ENCODE measurements at regions not wholly inside any gene's neighbourhood (a gene's known extent, or its start where the extent isn't known, plus 50 kb on each side); places are given as distances from the start of the nearest gene placed in this dataset.

GRCh38 chr3:160135851-160136250 lies 89.4 kb upstream of the C3orf80 start:
- Histone ChIP-seq H3K9me3 (ENCODE audit: insufficient read depth in 2 of 2, low read depth in 1 of 2, low read length in 1 of 2) (no peaks in the 10 kb centered on the region), H2AK5ac (ENCODE audit: low read depth, low read length) (no peak overlapping the region), H3K9ac (replicated peaks in 1 of 4; ENCODE audit: extremely low read depth in 1 of 4, low read depth in 3 of 4, low read length in 3 of 4) (no peak overlapping the region), H3K4me1 (replicated peaks in 1 of 4; ENCODE audit: control insufficient read depth in 3 of 4, insufficient read depth in 4 of 4, low read length in 3 of 4) (no peaks in the 10 kb centered on the region), H2AFZ (ENCODE audit: low read length) (no peak overlapping the region), H3K4ac (replicated peaks; ENCODE audit: insufficient read length, low read depth, low read length) (no peak overlapping the region), H3K56ac (replicated peaks; ENCODE audit: insufficient read length, low read depth, low read length) (no peak overlapping the region), H3K14ac (ENCODE audit: insufficient read length) (no peak overlapping the region), H3K27me3 (replicated peaks in 1 of 4; ENCODE audit: control insufficient read depth in 3 of 4, extremely low read depth in 1 of 4, insufficient read depth in 3 of 4, low read length in 3 of 4) (no peaks in the 10 kb centered on the region), H3K27ac (ENCODE audit: low read depth, low read length) (no peak overlapping the region), H2BK20ac (ENCODE audit: low read length) (no peak overlapping the region), H3K18ac (ENCODE audit: extremely low read depth, low read length) (no peak overlapping the region), H2BK120ac (replicated peaks; ENCODE audit: low read depth, low read length) (no peak overlapping the region), H3K79me2 (ENCODE audit: control insufficient read depth in 1 of 2, insufficient read depth in 2 of 2, low read length in 2 of 2) (no peaks in the 10 kb centered on the region), H3K23me2 (ENCODE audit: low read depth, low read length) (no peaks in the 10 kb centered on the region), H4K8ac (ENCODE audit: extremely low read depth, insufficient read depth, low read length) (no peak overlapping the region), H4K91ac (replicated peaks; ENCODE audit: insufficient read length, low read length) (no peak overlapping the region), H3K36me3 (ENCODE audit: control insufficient read depth in 2 of 4, insufficient read depth in 4 of 4, low read length in 3 of 4) (no peaks in the 10 kb centered on the region), H2BK15ac (ENCODE audit: low read length) (no peak overlapping the region), H2BK5ac (ENCODE audit: low read depth, low read length) (no peak overlapping the region), H3K23ac (ENCODE audit: insufficient read length) (no peak overlapping the region), H3K4me3 (ENCODE audit: extremely low read depth in 1 of 4, insufficient read depth in 2 of 4, low read depth in 3 of 4, low read length in 4 of 4) (no peak overlapping the region), H4K20me1 (replicated peaks in 1 of 2; ENCODE audit: control insufficient read depth in 1 of 2, insufficient read depth in 2 of 2, low read length in 2 of 2) (no peaks in the 10 kb centered on the region), H3K79me1 (ENCODE audit: low read depth, low read length) (no peaks in the 10 kb centered on the region), H4K5ac (ENCODE audit: insufficient read length, low read depth, low read length) (no peak overlapping the region), H3K4me2 (ENCODE audit: insufficient read depth in 1 of 2, low read depth in 2 of 2, low read length in 2 of 2) (no peak overlapping the region), H2BK12ac (ENCODE audit: low read depth, low read length) (no peak overlapping the region)
- 96% methylated on average over 2 of the region's 2 CpGs; no CpG with 5 or more reads in 1 of the 2 experiments for WGBS, 2 experiments (ENCODE audit: extremely low coverage in 1 of 2, insufficient coverage in 1 of 2, insufficient read length in 1 of 2, insufficient replicate concordance in 2 of 2, low coverage in 1 of 2, low lambda C conversion rate in 2 of 2, missing lambda C conversion rate in 1 of 2)
- no peak for DNase-seq (ENCODE audit: low read depth in 1 of 2, low spot score in 2 of 2)
- no peak for FAIRE-seq
- ChIA-PET CTCF (ENCODE audit: partially characterized antibody) (interaction anchor here (0.6 to 1.6 kb wide), 8 partner anchors 17 to 1309 kb away, joined by 3 to 5 read pairs (median 3); no protein-coding TSS in a partner anchor), POLR2A (ENCODE audit: partially characterized antibody) (no interaction called here)
- TF ChIP-seq PHF8 (conservative IDR thresholded peaks at IDR 0.05; ENCODE audit: low read depth, low read length) (no peak), GABPA (IDR thresholded peaks at IDR 0.05; ENCODE audit: borderline replicate concordance, insufficient read depth, low read length) (no peak), TAF1 (IDR thresholded peaks at IDR 0.05; ENCODE audit: low read depth, low read length) (no peak)

All from H1 (cell line).